Tibial artery (tissue), 4 donors: ENCODE measurements at regions not wholly inside any gene's neighbourhood (a gene's known extent, or its start where the extent isn't known, plus 50 kb on each side); places are given as distances from the start of the nearest gene placed in this dataset.

Source experiments
- DNase-seq, 2 donors: peaks; one replicate each; pipeline ENCODE4 v3.0.0-alpha.2; 2019
- H3K27ac ChIP-seq, 2 donors: fragments of 200-600 bp; sonication (generic) in 1 of 2; 1 replicate in 1 of 2; 2 replicates in 1 of 2; pipeline ENCODE4 v1.5.1; 2018 to 2019; ENCODE audit warnings: mild to moderate bottlenecking in 1 of 2
- H3K27me3 ChIP-seq, 2 donors: fragments of 200-600 bp; sonication (generic) in 1 of 2; one replicate each; pipeline versions ENCODE4 v1.5.1 to v1.6.0; 2016 to 2019
- H3K36me3 ChIP-seq, 3 donors: fragments of 200-600 bp; sonication (generic) in 2 of 3; one replicate each; pipeline ENCODE4 v1.5.1; 2016 to 2019; ENCODE audit warnings: mild to moderate bottlenecking in 2 of 3
- H3K4me1 ChIP-seq, 4 donors: fragments of 200-600 bp; sonication (generic) in 2 of 4; 1 replicate in 3 of 4; 2 replicates in 1 of 4; pipeline ENCODE4 v1.5.1; 2016 to 2019
- H3K4me3 ChIP-seq, 2 donors: fragments of 200-600 bp; sonication (generic) in 1 of 2; 1 replicate in 1 of 2; 2 replicates in 1 of 2; pipeline ENCODE4 v1.5.1; 2018 to 2019; ENCODE audit warnings: mild to moderate bottlenecking in 2 of 2
- H3K9me3 ChIP-seq, 3 donors: fragments of 200-600 bp; sonication (generic) in 1 of 3; one replicate each; pipeline ENCODE4 v1.5.1; 2016 to 2019
- intact Hi-C: fragments of 100-400 bp; cut with DNase I; formaldehyde crosslinking; loops from one replicate; pipeline ENCODE4 v1.15.0; 2023; ENCODE audit warnings: low total_unique reads
- TF ChIP-seq, protein P1 (sequence below), 2 experiments: fragments of 200-600 bp in 1 of 2; fragments of 450-650 bp in 1 of 2; IDR thresholded peaks; one replicate each; pipeline ENCODE4 v1.5.1; 2017 to 2019; ENCODE audit warnings: antibody characterized with exemption in 2 of 2, mild to moderate bottlenecking in 1 of 2, moderate library complexity in 1 of 2

DNA sequence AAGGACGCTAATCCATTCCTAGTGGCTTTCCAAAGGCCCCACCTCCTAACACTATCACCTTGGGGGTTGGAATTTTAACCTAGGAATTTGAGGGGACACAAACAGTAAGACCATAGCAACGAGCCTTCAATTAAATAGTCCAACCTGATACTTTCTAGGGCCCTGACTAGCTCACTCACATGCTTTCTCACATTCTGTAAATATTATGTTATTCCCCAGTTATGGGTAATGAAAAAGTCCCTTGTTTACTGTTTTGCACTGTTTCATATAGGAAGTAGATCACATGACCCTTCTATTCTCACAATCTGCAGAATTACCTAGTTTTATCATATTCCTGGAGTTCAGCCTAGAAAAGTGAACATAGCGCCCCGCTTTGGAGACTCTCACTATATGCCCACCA, 1212.1 kb upstream of the ACVR2A start:
- DNase-seq: no peak
- intact Hi-C loops: no loop called here

GRCh38 chr2:146624430-146625160, 1220.2 kb upstream of the ACVR2A start:
- no peak for DNase-seq
- TF ChIP-seq, protein P1, sequence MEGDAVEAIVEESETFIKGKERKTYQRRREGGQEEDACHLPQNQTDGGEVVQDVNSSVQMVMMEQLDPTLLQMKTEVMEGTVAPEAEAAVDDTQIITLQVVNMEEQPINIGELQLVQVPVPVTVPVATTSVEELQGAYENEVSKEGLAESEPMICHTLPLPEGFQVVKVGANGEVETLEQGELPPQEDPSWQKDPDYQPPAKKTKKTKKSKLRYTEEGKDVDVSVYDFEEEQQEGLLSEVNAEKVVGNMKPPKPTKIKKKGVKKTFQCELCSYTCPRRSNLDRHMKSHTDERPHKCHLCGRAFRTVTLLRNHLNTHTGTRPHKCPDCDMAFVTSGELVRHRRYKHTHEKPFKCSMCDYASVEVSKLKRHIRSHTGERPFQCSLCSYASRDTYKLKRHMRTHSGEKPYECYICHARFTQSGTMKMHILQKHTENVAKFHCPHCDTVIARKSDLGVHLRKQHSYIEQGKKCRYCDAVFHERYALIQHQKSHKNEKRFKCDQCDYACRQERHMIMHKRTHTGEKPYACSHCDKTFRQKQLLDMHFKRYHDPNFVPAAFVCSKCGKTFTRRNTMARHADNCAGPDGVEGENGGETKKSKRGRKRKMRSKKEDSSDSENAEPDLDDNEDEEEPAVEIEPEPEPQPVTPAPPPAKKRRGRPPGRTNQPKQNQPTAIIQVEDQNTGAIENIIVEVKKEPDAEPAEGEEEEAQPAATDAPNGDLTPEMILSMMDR (IDR thresholded peaks at IDR 0.05): no peak

More for the DNA sequence above, 1212.1 kb upstream of the ACVR2A start:
- TF ChIP-seq, protein P1 (IDR thresholded peaks at IDR 0.05): no peak
- Histone ChIP-seq H3K27ac (no peak overlapping the region), H3K4me3 (no peak overlapping the region), H3K9me3 (no peaks in the 10 kb centered on the region), H3K27me3 (no peaks in the 10 kb centered on the region), H3K4me1 (no peaks in the 10 kb centered on the region), H3K36me3 (no peaks in the 10 kb centered on the region)

GRCh38 chr2:146623771-146624170, 1221.1 kb upstream of the ACVR2A start:
- no peak for DNase-seq
- Histone ChIP-seq H3K27ac (no peak overlapping the region), H3K36me3 (no peaks in the 10 kb centered on the region), H3K4me3 (no peak overlapping the region), H3K4me1 (no peaks in the 10 kb centered on the region), H3K27me3 (no peaks in the 10 kb centered on the region), H3K9me3 (no peaks in the 10 kb centered on the region)
- TF ChIP-seq, protein P1 (IDR thresholded peaks at IDR 0.05): no peak
- intact Hi-C loops: no loop called here

More at GRCh38 chr2:146624430-146625160, 1220.2 kb upstream of the ACVR2A start:
- no peak overlapping the region for H3K4me3 ChIP-seq
- H3K36me3 ChIP-seq: no peaks in the 10 kb centered on the region
- H3K9me3 ChIP-seq: no peaks in the 10 kb centered on the region
- no peaks in the 10 kb centered on the region for H3K4me1 ChIP-seq
- no peak overlapping the region for H3K27ac ChIP-seq
- H3K27me3 ChIP-seq: no peaks in the 10 kb centered on the region
- intact Hi-C loops: no loop called here

DNA sequence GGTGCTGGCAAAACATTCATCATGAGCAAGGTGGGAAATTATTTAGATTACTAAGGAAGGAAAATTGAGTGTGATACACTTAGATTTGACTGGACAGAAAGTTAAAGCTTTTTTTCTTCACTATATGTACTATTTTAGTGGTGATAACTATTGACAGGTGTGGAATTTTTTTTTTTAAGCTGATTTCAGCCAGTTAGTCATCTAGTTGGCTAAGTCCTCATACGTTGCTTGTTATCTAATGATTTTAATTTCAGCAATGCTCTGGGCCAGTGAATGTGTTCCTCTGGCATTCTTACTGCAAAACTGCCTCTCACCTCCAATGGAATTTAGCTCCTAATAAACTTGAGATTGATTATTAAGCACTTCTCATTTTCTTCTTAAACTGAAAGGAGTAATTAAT, 1223.2 kb upstream of the ACVR2A start:
- H3K27me3 ChIP-seq: no peaks in the 10 kb centered on the region
- TF ChIP-seq, protein P1 (IDR thresholded peaks at IDR 0.05): no peak
- DNase-seq: no peak
- intact Hi-C loops: no loop called here
- H3K27ac ChIP-seq: no peak overlapping the region
- no peak overlapping the region for H3K4me3 ChIP-seq
- no peaks in the 10 kb centered on the region for H3K4me1 ChIP-seq
- H3K36me3 ChIP-seq: no peaks in the 10 kb centered on the region
- no peaks in the 10 kb centered on the region for H3K9me3 ChIP-seq

GRCh38 chr2:146615778-146616177, 1229.1 kb upstream of the ACVR2A start:
- no peak for DNase-seq
- Histone ChIP-seq H3K4me3 (no peak overlapping the region), H3K9me3 (no peaks in the 10 kb centered on the region), H3K27ac (no peak overlapping the region), H3K36me3 (no peaks in the 10 kb centered on the region), H3K27me3 (no peaks in the 10 kb centered on the region), H3K4me1 (no peaks in the 10 kb centered on the region)
- intact Hi-C loops: no loop called here
- TF ChIP-seq, protein P1 (IDR thresholded peaks at IDR 0.05): no peak
